CD4-positive, alpha-beta T cell (primary cell): ENCODE measurements at regions not wholly inside any gene's neighbourhood (a gene's known extent, or its start where the extent isn't known, plus 50 kb on each side); places are given as distances from the start of the nearest gene placed in this dataset.

ENCODE experiments used
- ATAC-seq: fragments of 200-7000 bp; cut with Tn5 transposase; one replicate; pipeline ENCODE4 v1.10.0; 2022; ENCODE audit warnings: mild to moderate bottlenecking; ENCODE audit not compliant: poor library complexity
- CTCF ChIA-PET: fragments of 350-600 bp; sonication (Branson Sonifier 250); formaldehyde crosslinking; loops from one replicate; lab custom pipeline; 2021; ENCODE audit warnings: antibody characterized with exemption, inconsistent platforms; lab: Charles Lee
- POLR2A ChIA-PET: fragments of 350-600 bp; sonication (Branson Sonifier 250); formaldehyde crosslinking; loops from one replicate; lab custom pipeline; 2021; ENCODE audit warnings: antibody characterized with exemption, inconsistent platforms; lab: Charles Lee
- DNase-seq, 14 experiments: peaks; one replicate each; pipeline ENCODE4 v3.0.0-alpha.2; 2013 to 2020; ENCODE audit warnings: mixed read lengths in 2 of 14
- H3K27ac ChIP-seq, 2 donors: one replicate each; pipeline versions ENCODE4 v1.5.1 to v1.7.0; 2013; ENCODE audit warnings: low read length in 2 of 2, low read depth in 1 of 2, mild to moderate bottlenecking in 1 of 2
- H3K27me3 ChIP-seq, 2 experiments: 1 replicate in 1 of 2; 2 replicates in 1 of 2; pipeline versions ENCODE4 v1.6.1 to v1.7.0; 2013; ENCODE audit warnings: low read length in 2 of 2, control low read depth in 1 of 2, mild to moderate bottlenecking in 1 of 2, moderate library complexity in 1 of 2; ENCODE audit not compliant: insufficient read depth in 2 of 2, control insufficient read depth in 1 of 2
- H3K36me3 ChIP-seq: one replicate; pipeline ENCODE4 v1.6.1; 2013; ENCODE audit warnings: low read length, control low read depth; ENCODE audit not compliant: insufficient read depth
- H3K4me1 ChIP-seq: one replicate; pipeline ENCODE4 v1.6.1; 2013; ENCODE audit warnings: low read length, control low read depth; ENCODE audit not compliant: insufficient read depth
- H3K4me3 ChIP-seq: one replicate; pipeline ENCODE4 v1.5.1; 2013; ENCODE audit warnings: mild to moderate bottlenecking, low read length, moderate library complexity
- H3K9me3 ChIP-seq, 2 experiments: 1 replicate in 1 of 2; 2 replicates in 1 of 2; pipeline versions ENCODE4 v1.6.1 to v1.7.0; 2013; ENCODE audit warnings: low read length in 2 of 2, mild to moderate bottlenecking in 2 of 2, control low read depth in 1 of 2, moderate library complexity in 1 of 2; ENCODE audit not compliant: control insufficient read depth in 1 of 2, insufficient read depth in 1 of 2
- H3K27ac Mint-ChIP-seq: one replicate; pipeline ENCODE4 v1.8.0; 2020; ENCODE audit warnings: mixed read lengths
- H3K27me3 Mint-ChIP-seq: one replicate; pipeline ENCODE4 v1.8.0; 2021; ENCODE audit warnings: mixed read lengths
- H3K36me3 Mint-ChIP-seq: one replicate; pipeline ENCODE4 v1.8.0; 2021; ENCODE audit warnings: low read depth, mixed read lengths
- H3K4me1 Mint-ChIP-seq: one replicate; pipeline ENCODE4 v1.8.0; 2021; ENCODE audit warnings: low read depth, mixed read lengths
- H3K4me3 Mint-ChIP-seq: one replicate; pipeline ENCODE4 v1.8.0; 2020; ENCODE audit warnings: mild to moderate bottlenecking, mixed read lengths
- H3K9me3 Mint-ChIP-seq: one replicate; pipeline ENCODE4 v1.8.0; 2020; ENCODE audit warnings: mixed read lengths
- CTCF ChIP-seq: fragments of 200-600 bp; IDR thresholded peaks from one replicate; pipeline ENCODE4 v1.8.0; 2022; ENCODE audit warnings: antibody characterized with exemption, mild to moderate bottlenecking
- intact Hi-C, 2 experiments: fragments of 100-400 bp; cut with DNase I in 1 of 2; cut with micrococcal nuclease in 1 of 2; formaldehyde crosslinking; loops; one replicate each; pipeline versions ENCODE4 v1.15.1 to v1.9.0; 2023 to 2025; cut with DNase I, micrococcal nuclease

- peaks cover 5% of the 10 kb centered on the region for H3K9me3 Mint-ChIP-seq
- CTCF ChIA-PET, result no interaction called here
Measured at GRCh38 chr2:14355102-14355501, 277.4 kb upstream of the LRATD1 start.

DNA sequence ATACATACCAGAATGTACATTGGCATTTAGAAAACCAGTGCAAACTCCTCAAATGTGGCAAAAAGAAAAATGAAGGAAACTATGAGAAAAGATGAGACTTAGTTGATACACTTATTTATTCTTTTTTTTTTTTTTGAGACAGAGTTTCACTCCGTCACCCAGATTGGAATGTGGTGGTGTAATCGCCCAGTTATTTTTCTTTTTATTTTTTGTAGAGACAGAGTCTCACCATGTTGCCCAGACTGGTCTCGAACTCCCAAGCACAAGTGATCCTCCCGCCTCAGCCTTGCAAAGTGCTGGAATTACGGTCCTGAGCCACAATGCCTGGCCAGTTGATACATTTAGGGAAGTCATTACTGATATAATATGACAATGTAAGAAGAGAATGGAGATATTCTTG lies 274.2 kb upstream of the LRATD1 start:
- no peaks in the 10 kb centered on the region for H3K4me1 ChIP-seq
- Mint-ChIP-seq H3K4me3 (no peak overlapping the region), H3K27me3 (no peaks in the 10 kb centered on the region), H3K36me3 (no peaks in the 10 kb centered on the region), H3K27ac (no peak overlapping the region), H3K4me1 (no peaks in the 10 kb centered on the region), H3K9me3 (peaks cover 7% of the 10 kb centered on the region)
- CTCF ChIA-PET, result no interaction called here
- intact Hi-C loops, result no loop called here
- H3K27me3 ChIP-seq, result no peaks in the 10 kb centered on the region
- H3K27ac ChIP-seq, result no peak overlapping the region
- TF ChIP-seq CTCF, result no peak
- peaks cover 0 to 6% of the 10 kb centered on the region in 2 experiments for H3K9me3 ChIP-seq
- ATAC-seq (no peak), DNase-seq (no peak)
- POLR2A ChIA-PET, result no interaction called here
- no peaks in the 10 kb centered on the region for H3K36me3 ChIP-seq
- no peak overlapping the region for H3K4me3 ChIP-seq

More at GRCh38 chr2:14355102-14355501, 277.4 kb upstream of the LRATD1 start:
- intact Hi-C loops, result no loop called here
- DNase-seq, result no peak
- Histone ChIP-seq H3K9me3 (peaks cover 0 to 6% of the 10 kb centered on the region in 2 experiments), H3K27me3 (no peaks in the 10 kb centered on the region), H3K27ac (no peak overlapping the region), H3K4me3 (no peak overlapping the region), H3K36me3 (no peaks in the 10 kb centered on the region), H3K4me1 (no peaks in the 10 kb centered on the region)
- POLR2A ChIA-PET, result no interaction called here
- H3K27ac Mint-ChIP-seq, result no peak overlapping the region
- H3K36me3 Mint-ChIP-seq, result no peaks in the 10 kb centered on the region
- no peaks in the 10 kb centered on the region for H3K27me3 Mint-ChIP-seq
- TF ChIP-seq CTCF, result no peak
- H3K4me1 Mint-ChIP-seq, result no peaks in the 10 kb centered on the region
- H3K4me3 Mint-ChIP-seq, result no peak overlapping the region
- no peak for ATAC-seq

DNA sequence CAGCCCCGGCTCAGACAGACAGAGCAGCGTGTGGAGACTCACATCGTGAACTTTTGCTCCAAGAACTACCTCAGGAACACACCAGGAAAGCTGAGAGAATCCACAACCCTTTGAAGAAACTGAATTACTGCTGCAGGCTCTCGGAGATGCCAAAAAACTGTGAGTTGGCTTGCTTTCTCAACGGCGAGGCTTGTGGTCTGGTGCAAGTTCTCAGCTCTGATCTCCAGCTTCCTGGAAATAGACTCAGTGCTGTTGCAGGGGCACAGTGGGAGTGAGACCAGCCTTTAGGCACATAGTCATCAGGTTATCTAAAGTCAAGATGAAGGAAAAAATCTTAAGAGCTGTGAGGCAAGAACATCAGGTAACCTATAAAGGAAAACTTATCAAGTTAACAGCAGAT lies 273.7 kb upstream of the LRATD1 start:
- H3K27me3 ChIP-seq, result no peaks in the 10 kb centered on the region
- no peak overlapping the region for H3K4me3 ChIP-seq
- H3K27me3 Mint-ChIP-seq, result no peaks in the 10 kb centered on the region
- H3K9me3 ChIP-seq, result peaks cover 0 to 6% of the 10 kb centered on the region in 2 experiments
- no peak overlapping the region for H3K27ac Mint-ChIP-seq
- H3K4me3 Mint-ChIP-seq, result no peak overlapping the region
- H3K4me1 ChIP-seq, result no peaks in the 10 kb centered on the region
- intact Hi-C loops, result no loop called here
- DNase-seq (no peak), ATAC-seq (no peak)
- H3K9me3 Mint-ChIP-seq, result peaks cover 8% of the 10 kb centered on the region
- H3K27ac ChIP-seq, result no peak overlapping the region
- ChIA-PET CTCF (no interaction called here), POLR2A (no interaction called here)
- no peaks in the 10 kb centered on the region for H3K4me1 Mint-ChIP-seq
- TF ChIP-seq CTCF, result no peak
- H3K36me3 ChIP-seq, result no peaks in the 10 kb centered on the region
- H3K36me3 Mint-ChIP-seq, result no peaks in the 10 kb centered on the region
